ENCODE measurements at regions not wholly inside any gene's neighbourhood (a gene's known extent, or its start where the extent isn't known, plus 50 kb on each side); places are given as distances from the start of the nearest gene placed in this dataset.

DNA sequence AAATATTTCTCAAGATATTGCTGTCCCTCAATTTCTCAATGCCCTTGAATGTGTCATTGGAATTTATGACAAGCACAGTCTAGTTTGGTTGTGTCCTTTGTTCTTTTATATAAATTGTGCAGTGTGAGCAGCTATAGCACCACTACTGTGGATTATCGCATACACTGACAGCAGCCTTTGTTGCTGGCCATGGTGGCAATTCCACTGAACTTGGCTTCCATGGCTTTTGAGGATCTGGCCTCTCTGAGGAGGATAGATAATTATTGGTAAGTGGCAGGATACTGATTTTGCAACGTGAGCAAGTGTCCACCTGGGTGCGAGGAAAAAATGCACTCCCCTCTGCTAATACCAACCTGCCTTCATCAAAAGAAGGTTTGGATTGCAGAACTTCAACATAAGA is 84.0 kb downstream of the RDH14 start:
- no peak for TF ChIP-seq EZH2 (IDR thresholded peaks at IDR 0.05)
- TF ChIP-seq FOXP2 (optimal IDR thresholded peaks at IDR 0.05; ENCODE audit: control extremely low read depth, extremely low read length, insufficient read depth) = no peak
- TF ChIP-seq POLR2AphosphoS5 (IDR thresholded peaks at IDR 0.05; ENCODE audit: borderline replicate concordance, low read depth, low read length) = no peak
- no peak for DNase-seq (ENCODE audit: low read depth, low spot score)

DNA sequence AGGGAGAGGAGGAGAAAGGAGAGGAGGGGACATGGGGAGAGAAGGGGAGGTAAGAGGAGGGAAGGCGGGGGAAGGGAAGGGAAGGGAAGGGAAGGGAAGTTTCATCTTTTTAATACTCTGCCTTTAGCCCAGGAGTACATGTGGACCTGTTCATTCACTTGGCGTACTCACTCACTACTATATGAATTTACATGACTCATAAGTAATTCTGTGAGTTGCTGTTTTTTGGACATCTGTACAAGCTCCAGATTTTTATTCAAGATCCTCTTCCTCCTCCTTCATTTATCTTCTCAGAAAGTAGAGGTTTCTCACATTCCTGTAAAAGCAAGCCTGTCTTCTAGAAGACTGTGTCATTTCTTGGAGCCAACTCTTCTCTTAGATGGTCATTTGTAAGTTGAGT is 84.6 kb downstream of the RDH14 start:
- Histone ChIP-seq H3K9me3 (ENCODE audit: low read depth, low read length) (no peaks in the 10 kb centered on the region), H3K9ac (ENCODE audit: insufficient read length) (no peak overlapping the region), H3K4me3 (no peak overlapping the region), H3K27ac (no peak overlapping the region), H3K36me3 (ENCODE audit: insufficient read depth, low read length) (no peaks in the 10 kb centered on the region)
- TF ChIP-seq FOXP2 (optimal IDR thresholded peaks at IDR 0.05; ENCODE audit: control extremely low read depth, extremely low read length, insufficient read depth) = no peak
- no peak for TF ChIP-seq POLR2AphosphoS5 (IDR thresholded peaks at IDR 0.05; ENCODE audit: borderline replicate concordance, low read depth, low read length)
- TF ChIP-seq EZH2 (IDR thresholded peaks at IDR 0.05) = no peak
- no peak for DNase-seq (ENCODE audit: low read depth, low spot score)

More for the DNA sequence above, 84.0 kb downstream of the RDH14 start:
- H3K9me3 ChIP-seq (ENCODE audit: low read depth, low read length) = no peaks in the 10 kb centered on the region
- H3K27ac ChIP-seq = no peak overlapping the region
- no peak overlapping the region for H3K4me3 ChIP-seq
- H3K9ac ChIP-seq (ENCODE audit: insufficient read length) = no peak overlapping the region
- H3K36me3 ChIP-seq (ENCODE audit: insufficient read depth, low read length) = no peaks in the 10 kb centered on the region

DNA sequence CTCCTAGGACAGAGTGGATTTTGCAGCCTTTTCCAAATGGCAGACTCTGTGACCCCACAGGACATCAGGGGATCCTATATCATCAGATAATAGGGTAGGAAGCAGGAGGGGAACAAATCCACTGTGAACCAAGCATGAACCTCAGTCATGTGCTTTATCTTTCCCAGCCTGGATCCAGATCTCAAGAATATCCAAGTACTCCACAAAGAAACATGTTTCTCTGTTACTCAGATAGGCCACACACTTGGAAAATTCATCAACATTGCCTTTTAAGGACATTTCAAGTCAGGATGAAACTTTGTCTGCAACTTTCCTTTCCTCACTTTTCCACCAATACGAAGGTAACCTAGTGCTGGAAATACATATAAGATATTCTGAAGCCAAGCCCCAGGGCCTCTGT is 85.8 kb downstream of the RDH14 start:
- no peak for DNase-seq (ENCODE audit: low read depth, low spot score)
- Histone ChIP-seq H3K9me3 (ENCODE audit: low read depth, low read length) (no peaks in the 10 kb centered on the region), H3K4me3 (no peak overlapping the region), H3K9ac (ENCODE audit: insufficient read length) (no peak overlapping the region), H3K27ac (no peak overlapping the region), H3K36me3 (ENCODE audit: insufficient read depth, low read length) (no peaks in the 10 kb centered on the region)
- TF ChIP-seq EZH2 (IDR thresholded peaks at IDR 0.05) (no peak), POLR2AphosphoS5 (IDR thresholded peaks at IDR 0.05; ENCODE audit: borderline replicate concordance, low read depth, low read length) (no peak), FOXP2 (optimal IDR thresholded peaks at IDR 0.05; ENCODE audit: control extremely low read depth, extremely low read length, insufficient read depth) (no peak)

DNA sequence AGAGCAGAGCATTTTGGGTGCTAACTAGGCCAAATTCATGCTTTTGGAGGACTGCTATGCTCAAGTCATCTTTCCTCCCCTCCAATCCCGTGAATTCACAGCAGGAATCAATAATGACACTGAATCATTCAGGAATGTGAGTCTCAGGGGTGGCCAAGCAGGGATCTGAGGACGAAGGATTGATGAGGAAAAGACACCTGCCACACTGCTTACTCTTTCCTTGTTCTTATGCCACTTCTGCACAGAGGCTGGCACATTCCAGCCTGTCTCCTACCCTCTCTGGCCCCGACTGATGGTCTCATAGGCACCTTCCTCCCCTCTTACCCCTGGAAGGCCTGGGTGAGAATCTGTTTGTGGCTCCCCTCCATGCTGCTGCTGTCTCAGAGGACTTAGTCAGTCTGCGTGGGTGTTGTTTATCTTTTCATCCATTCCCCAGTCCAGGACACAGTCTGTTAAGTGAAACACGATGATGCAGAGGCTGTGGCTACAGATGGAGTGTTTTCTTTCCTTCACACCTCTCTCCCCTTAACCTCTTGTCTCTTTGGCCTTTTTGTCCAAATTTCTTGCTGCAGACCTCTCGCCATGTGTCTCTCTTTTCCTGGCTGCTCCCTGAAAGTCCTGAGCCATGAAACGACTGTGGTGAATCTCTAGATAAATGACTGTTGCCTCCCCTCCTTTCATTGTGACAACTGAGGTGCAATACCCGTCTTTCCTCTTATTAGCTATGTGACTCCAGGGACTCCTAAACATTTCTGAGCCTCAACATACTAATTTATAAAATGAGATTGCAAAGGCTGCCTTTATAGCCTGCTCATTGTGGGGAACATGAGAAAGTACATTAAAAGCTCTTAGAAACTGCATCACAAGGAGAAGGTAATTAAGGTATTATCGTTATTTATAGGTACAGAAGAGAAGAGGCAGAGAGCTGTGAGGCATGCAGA is 86.9 kb downstream of the RDH14 start:
- no peak overlapping the region for H3K9ac ChIP-seq (ENCODE audit: insufficient read length)
- DNase-seq (ENCODE audit: low read depth, low spot score) = no peak
- TF ChIP-seq EZH2 (IDR thresholded peaks at IDR 0.05) (no peak), POLR2AphosphoS5 (IDR thresholded peaks at IDR 0.05; ENCODE audit: borderline replicate concordance, low read depth, low read length) (no peak), FOXP2 (optimal IDR thresholded peaks at IDR 0.05; ENCODE audit: control extremely low read depth, extremely low read length, insufficient read depth) (no peak)
- H3K4me3 ChIP-seq = no peak overlapping the region
- no peak overlapping the region for H3K27ac ChIP-seq
- H3K9me3 ChIP-seq (ENCODE audit: low read depth, low read length) = no peaks in the 10 kb centered on the region
- no peaks in the 10 kb centered on the region for H3K36me3 ChIP-seq (ENCODE audit: insufficient read depth, low read length)

DNA sequence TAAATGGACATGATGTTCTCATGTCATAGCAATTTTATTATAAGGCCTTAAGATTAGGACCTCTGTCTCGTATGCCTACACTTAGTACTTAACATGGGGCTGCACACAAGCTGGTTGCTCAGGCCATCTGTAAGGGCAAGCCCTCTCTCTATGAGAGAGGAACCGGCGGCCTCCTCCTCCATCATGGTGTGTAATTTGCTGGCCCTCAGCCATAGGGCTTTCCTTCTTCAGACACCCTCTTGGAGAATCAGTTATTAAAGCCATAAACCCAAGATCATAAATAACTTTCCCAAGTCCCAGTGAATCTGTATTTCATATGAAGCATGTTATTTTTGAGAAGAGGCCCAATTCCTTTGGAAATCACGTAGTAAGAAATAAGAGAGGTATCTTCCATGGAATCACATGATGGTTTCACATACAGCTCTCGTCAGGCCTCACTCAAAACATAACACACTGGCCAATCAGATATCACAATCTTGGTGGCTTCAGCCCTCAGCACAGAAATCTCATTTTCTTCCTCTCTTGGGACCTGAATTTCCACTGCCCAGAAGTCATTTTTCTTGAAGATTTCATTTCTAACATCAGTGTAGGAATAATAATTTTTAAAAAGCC is 92.6 kb downstream of the RDH14 start:
- TF ChIP-seq POLR2AphosphoS5 (IDR thresholded peaks at IDR 0.05; ENCODE audit: borderline replicate concordance, low read depth, low read length) = no peak
- TF ChIP-seq EZH2 (IDR thresholded peaks at IDR 0.05) = no peak
- no peak for TF ChIP-seq FOXP2 (optimal IDR thresholded peaks at IDR 0.05; ENCODE audit: control extremely low read depth, extremely low read length, insufficient read depth)
- no peak overlapping the region for H3K27ac ChIP-seq
- no peaks in the 10 kb centered on the region for H3K9me3 ChIP-seq (ENCODE audit: low read depth, low read length)
- no peaks in the 10 kb centered on the region for H3K36me3 ChIP-seq (ENCODE audit: insufficient read depth, low read length)
- no peak overlapping the region for H3K9ac ChIP-seq (ENCODE audit: insufficient read length)
- no peak overlapping the region for H3K4me3 ChIP-seq
- DNase-seq (ENCODE audit: low read depth, low spot score) = no peak

DNA sequence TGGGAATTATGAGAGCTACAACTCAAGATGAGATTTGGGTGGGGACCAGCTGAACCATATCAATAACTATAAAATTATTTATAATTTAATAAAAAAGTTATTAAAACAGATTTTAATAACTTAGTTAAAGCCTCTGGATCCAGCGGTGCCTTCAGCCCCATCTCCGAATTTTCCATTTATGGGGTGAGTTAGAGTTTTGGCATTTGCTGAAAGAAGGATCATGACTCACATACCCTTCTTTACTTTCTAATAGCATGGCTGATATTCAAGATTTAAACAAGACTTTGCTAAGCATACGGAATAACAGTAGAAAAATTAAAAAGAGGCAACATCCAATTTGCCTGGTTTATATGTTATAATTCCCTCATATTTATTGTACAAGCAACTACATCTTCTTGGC is 94.5 kb downstream of the RDH14 start:
- H3K36me3 ChIP-seq (ENCODE audit: insufficient read depth, low read length) = no peaks in the 10 kb centered on the region
- no peaks in the 10 kb centered on the region for H3K9me3 ChIP-seq (ENCODE audit: low read depth, low read length)
- TF ChIP-seq FOXP2 (optimal IDR thresholded peaks at IDR 0.05; ENCODE audit: control extremely low read depth, extremely low read length, insufficient read depth) = no peak
- TF ChIP-seq POLR2AphosphoS5 (IDR thresholded peaks at IDR 0.05; ENCODE audit: borderline replicate concordance, low read depth, low read length) = no peak
- no peak for TF ChIP-seq EZH2 (IDR thresholded peaks at IDR 0.05)
- H3K9ac ChIP-seq (ENCODE audit: insufficient read length) = no peak overlapping the region
- no peak for DNase-seq (ENCODE audit: low read depth, low spot score)
- H3K4me3 ChIP-seq = no peak overlapping the region
- H3K27ac ChIP-seq = no peak overlapping the region

DNA sequence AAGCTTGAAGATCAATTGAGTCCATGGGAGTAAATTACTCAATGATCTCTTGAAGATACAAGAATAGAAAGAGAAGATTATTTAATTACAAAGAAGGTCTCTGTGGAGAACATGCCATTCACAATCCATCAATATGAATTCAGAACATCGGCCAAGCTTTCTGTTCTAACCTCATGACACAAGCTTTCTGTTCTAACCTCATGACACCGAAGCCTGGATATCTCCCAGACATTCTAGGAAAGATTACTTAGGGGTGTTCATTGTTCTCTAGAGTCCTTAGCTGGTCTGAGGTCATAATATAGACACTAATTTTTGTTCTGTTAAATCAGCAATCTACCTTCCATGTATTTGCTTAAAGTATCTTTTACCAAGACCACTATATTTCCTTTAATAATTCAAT is 95.5 kb downstream of the RDH14 start:
- H3K9me3 ChIP-seq (ENCODE audit: low read depth, low read length) = no peaks in the 10 kb centered on the region
- no peak overlapping the region for H3K4me3 ChIP-seq
- no peak for TF ChIP-seq FOXP2 (optimal IDR thresholded peaks at IDR 0.05; ENCODE audit: control extremely low read depth, extremely low read length, insufficient read depth)
- TF ChIP-seq POLR2AphosphoS5 (IDR thresholded peaks at IDR 0.05; ENCODE audit: borderline replicate concordance, low read depth, low read length) = no peak
- no peak for TF ChIP-seq EZH2 (IDR thresholded peaks at IDR 0.05)
- no peak overlapping the region for H3K27ac ChIP-seq
- no peak overlapping the region for H3K9ac ChIP-seq (ENCODE audit: insufficient read length)
- H3K36me3 ChIP-seq (ENCODE audit: insufficient read depth, low read length) = no peaks in the 10 kb centered on the region
- no peak for DNase-seq (ENCODE audit: low read depth, low spot score)

DNA sequence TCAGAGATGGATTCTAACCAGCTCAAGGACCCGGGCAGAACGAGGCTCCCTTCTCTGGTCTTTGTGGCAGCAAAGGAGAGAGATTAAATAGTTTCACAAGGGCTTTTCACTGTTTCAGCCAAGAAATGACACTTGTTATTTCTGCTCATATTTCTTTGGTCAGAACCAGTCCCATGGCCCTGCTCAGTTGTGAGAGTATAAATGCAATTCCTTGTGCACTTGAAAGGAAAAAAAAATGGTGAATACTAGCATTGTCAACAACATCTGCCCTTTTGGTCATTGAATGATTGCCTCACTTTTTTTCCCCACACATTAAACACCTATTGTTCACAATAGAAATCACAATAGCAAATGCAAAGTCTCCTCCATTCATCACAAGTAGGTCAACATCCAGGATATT is 104.4 kb downstream of the RDH14 start:
- no peak overlapping the region for H3K27ac ChIP-seq
- no peak for TF ChIP-seq POLR2AphosphoS5 (IDR thresholded peaks at IDR 0.05; ENCODE audit: borderline replicate concordance, low read depth, low read length)
- TF ChIP-seq EZH2 (IDR thresholded peaks at IDR 0.05) = no peak
- no peak for TF ChIP-seq FOXP2 (optimal IDR thresholded peaks at IDR 0.05; ENCODE audit: control extremely low read depth, extremely low read length, insufficient read depth)
- no peaks in the 10 kb centered on the region for H3K9me3 ChIP-seq (ENCODE audit: low read depth, low read length)
- H3K9ac ChIP-seq (ENCODE audit: insufficient read length) = no peak overlapping the region
- DNase-seq (ENCODE audit: low read depth, low spot score) = no peak
- H3K36me3 ChIP-seq (ENCODE audit: insufficient read depth, low read length) = no peaks in the 10 kb centered on the region
- H3K4me3 ChIP-seq = no peak overlapping the region

Data from SK-N-MC (cell line).